Amniotic epithelial cell (primary cell): ENCODE measurements at regions not wholly inside any gene's neighbourhood (a gene's known extent, or its start where the extent isn't known, plus 50 kb on each side); places are given as distances from the start of the nearest gene placed in this dataset.

ENCODE experiments used
- DNase-seq: peaks from one replicate; pipeline ENCODE4 v3.0.0-alpha.2; 2010; ENCODE audit warnings: low read depth

- no peak for DNase-seq
Observed at GRCh38 chr14:104440297-104440956, 139.1 kb upstream of the C14orf180 start.

- DNase-seq, result no peak
Observed at GRCh38 chr14:104441275-104442106, 138.1 kb upstream of the C14orf180 start.

- DNase-seq, result no peak
Observed at GRCh38 chr14:104442107-104442551, 137.4 kb upstream of the C14orf180 start.

GRCh38 chr14:104442631-104443390, 136.8 kb upstream of the C14orf180 start:
- DNase-seq, result no peak

- no peak for DNase-seq
Observed at GRCh38 chr14:104443391-104444158, 136.0 kb upstream of the C14orf180 start.

GRCh38 chr14:104444159-104445030, 135.2 kb upstream of the C14orf180 start:
- no peak for DNase-seq

- DNase-seq, result no peak
Observed at GRCh38 chr14:104445086-104445485, 134.5 kb upstream of the C14orf180 start.

GRCh38 chr14:104445832-104446381, 133.7 kb upstream of the C14orf180 start:
- DNase-seq, result no peak

- no peak for DNase-seq
Observed at GRCh38 chr14:104446611-104447010, 133.0 kb upstream of the C14orf180 start.

GRCh38 chr14:104447750-104448149, 131.8 kb upstream of the C14orf180 start:
- no peak for DNase-seq

- no peak for DNase-seq
Observed at GRCh38 chr14:104448321-104448720, 131.2 kb upstream of the C14orf180 start.

GRCh38 chr14:104448721-104449120, 130.8 kb upstream of the C14orf180 start:
- DNase-seq, result no peak

GRCh38 chr14:104450811-104451401, 128.7 kb upstream of the C14orf180 start:
- no peak for DNase-seq

GRCh38 chr14:104451474-104451873, 128.1 kb upstream of the C14orf180 start:
- DNase-seq, result no peak

GRCh38 chr14:104458845-104459244, 120.7 kb upstream of the C14orf180 start:
- no peak for DNase-seq

GRCh38 chr14:104460791-104461651, 118.5 kb upstream of the C14orf180 start:
- DNase-seq, result no peak

- no peak for DNase-seq
Observed at GRCh38 chr14:104461676-104462449, 117.7 kb upstream of the C14orf180 start.
